WERI-Rb-1 (cell line): ENCODE measurements at regions not wholly inside any gene's neighbourhood (a gene's known extent, or its start where the extent isn't known, plus 50 kb on each side); places are given as distances from the start of the nearest gene placed in this dataset.

Source experiments
- DNase-seq: peaks from one replicate; pipeline ENCODE4 v3.0.0-alpha.2; 2020
- H3K27ac ChIP-seq: fragments of 250-450 bp; sonication (Bioruptor Pico); 2 replicates; pipeline ENCODE4 v1.5.1; 2020; ENCODE audit warnings: mild to moderate bottlenecking, moderate library complexity
- H3K27me3 ChIP-seq: fragments of 250-450 bp; sonication (Bioruptor Pico); 2 replicates; pipeline ENCODE4 v1.5.1; 2021; ENCODE audit warnings: mild to moderate bottlenecking, low read depth, moderate library complexity; ENCODE audit not compliant: insufficient read depth, severe bottlenecking
- H3K36me3 ChIP-seq: fragments of 250-450 bp; sonication (Bioruptor Pico); 2 replicates; pipeline ENCODE4 v1.5.1; 2020; ENCODE audit warnings: mild to moderate bottlenecking, moderate library complexity
- H3K4me3 ChIP-seq: 2 replicates; pipeline ENCODE4 v1.5.1; 2011; ENCODE audit warnings: low read depth, mild to moderate bottlenecking, control low read depth, low read length
- H3K9me3 ChIP-seq: fragments of 250-450 bp; sonication (Bioruptor Pico); 2 replicates; pipeline ENCODE4 v1.5.1; 2021; ENCODE audit warnings: mild to moderate bottlenecking, moderate library complexity; ENCODE audit not compliant: severe bottlenecking
- TF ChIP-seq, protein P1 (sequence below): IDR thresholded peaks from 2 replicates; pipeline ENCODE4 v1.5.1; 2011; ENCODE audit warnings: low read depth, mild to moderate bottlenecking, control low read depth, inconsistent platforms, low read length

DNA sequence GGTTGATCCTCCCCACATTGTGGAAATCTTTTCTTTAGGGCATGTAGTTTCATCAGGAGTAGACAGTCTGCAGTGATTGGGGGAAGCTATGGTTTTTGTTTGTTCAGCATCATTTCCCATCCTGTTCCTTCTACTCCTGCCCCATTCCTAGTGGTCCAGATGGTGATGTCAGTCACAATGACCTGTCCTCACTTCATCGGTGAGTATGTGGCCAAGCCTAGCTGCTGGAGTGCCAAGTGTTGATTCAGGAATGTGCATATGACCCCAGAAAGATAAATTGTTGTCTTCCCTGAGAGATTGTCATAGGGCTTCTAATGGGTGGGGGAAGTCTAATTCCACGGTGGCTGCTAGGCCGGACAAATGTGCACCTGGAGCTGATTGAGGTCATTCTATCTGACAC lies 130.6 kb upstream of the FAT1 start:
- Histone ChIP-seq H3K36me3 (no peaks in the 10 kb centered on the region), H3K9me3 (peaks cover 4% of the 10 kb centered on the region), H3K4me3 (no peak overlapping the region), H3K27me3 (peaks cover 29% of the 10 kb centered on the region), H3K27ac (no peak overlapping the region)
- TF ChIP-seq, protein P1, sequence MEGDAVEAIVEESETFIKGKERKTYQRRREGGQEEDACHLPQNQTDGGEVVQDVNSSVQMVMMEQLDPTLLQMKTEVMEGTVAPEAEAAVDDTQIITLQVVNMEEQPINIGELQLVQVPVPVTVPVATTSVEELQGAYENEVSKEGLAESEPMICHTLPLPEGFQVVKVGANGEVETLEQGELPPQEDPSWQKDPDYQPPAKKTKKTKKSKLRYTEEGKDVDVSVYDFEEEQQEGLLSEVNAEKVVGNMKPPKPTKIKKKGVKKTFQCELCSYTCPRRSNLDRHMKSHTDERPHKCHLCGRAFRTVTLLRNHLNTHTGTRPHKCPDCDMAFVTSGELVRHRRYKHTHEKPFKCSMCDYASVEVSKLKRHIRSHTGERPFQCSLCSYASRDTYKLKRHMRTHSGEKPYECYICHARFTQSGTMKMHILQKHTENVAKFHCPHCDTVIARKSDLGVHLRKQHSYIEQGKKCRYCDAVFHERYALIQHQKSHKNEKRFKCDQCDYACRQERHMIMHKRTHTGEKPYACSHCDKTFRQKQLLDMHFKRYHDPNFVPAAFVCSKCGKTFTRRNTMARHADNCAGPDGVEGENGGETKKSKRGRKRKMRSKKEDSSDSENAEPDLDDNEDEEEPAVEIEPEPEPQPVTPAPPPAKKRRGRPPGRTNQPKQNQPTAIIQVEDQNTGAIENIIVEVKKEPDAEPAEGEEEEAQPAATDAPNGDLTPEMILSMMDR: no peak
- no peak for DNase-seq

DNA sequence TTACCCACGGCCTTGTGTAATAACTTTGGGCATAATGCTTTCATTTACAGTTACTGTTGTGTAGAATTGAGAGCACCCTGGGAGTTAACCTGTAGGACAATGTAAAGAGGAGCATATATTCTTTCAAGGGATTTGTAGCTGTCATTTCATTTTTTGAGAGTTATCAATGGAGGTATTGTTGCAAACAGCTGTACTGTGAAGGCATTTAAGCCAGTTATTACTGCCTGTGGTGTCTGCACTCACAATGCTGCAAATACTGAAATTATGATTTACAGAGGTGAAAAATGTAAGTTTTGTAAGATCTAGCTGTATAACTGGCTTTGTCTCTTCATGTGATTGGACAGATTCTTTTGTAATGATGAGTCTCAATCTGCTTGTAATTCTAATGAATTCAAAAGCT lies 131.5 kb upstream of the FAT1 start:
- H3K9me3 ChIP-seq: peaks cover 4% of the 10 kb centered on the region
- H3K27ac ChIP-seq: no peak overlapping the region
- TF ChIP-seq, protein P1: no peak
- no peak overlapping the region for H3K4me3 ChIP-seq
- no peaks in the 10 kb centered on the region for H3K36me3 ChIP-seq
- no peak for DNase-seq
- H3K27me3 ChIP-seq: peaks cover 34% of the 10 kb centered on the region

DNA sequence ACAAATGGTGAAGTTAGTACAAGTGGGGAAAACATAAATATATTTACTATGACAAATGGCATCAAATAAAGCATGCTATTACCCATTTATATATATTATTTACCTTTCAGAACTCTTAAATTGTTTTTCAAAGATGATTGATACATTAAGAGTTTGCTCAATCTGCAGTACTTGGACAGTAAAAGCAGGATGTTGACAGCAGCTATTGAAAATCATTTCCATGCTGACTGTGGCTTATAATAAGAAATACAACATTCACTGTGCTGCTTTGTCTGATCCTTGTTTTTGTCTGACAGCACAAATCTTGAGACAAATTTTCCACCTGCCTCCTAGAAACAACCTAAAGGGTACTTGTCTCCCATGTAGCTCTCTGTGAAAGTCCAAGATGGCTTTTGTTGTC lies 134.1 kb upstream of the FAT1 start:
- DNase-seq: no peak
- TF ChIP-seq, protein P1: no peak
- H3K9me3 ChIP-seq: no peaks in the 10 kb centered on the region
- H3K27ac ChIP-seq: no peak overlapping the region
- no peaks in the 10 kb centered on the region for H3K36me3 ChIP-seq
- H3K4me3 ChIP-seq: no peak overlapping the region
- H3K27me3 ChIP-seq: peaks cover 40% of the 10 kb centered on the region

DNA sequence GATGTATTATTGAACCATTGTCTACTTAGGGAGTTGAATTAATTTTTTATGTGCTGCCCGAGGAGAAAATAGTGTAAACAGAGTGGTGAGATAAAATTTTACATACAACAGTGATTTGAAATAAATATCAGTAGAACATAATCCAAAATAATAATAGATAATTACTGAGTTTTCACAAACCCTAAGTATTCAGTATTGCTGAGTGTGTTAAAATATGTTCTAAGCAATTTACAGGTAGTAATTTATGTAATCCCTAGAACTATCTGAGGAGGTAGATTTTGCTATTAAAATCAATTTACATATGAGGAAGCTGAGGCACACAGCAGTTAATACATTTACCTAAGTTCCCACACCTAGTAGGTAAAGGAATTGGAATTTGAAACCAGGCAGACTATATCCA lies 134.7 kb upstream of the FAT1 start:
- no peak for DNase-seq
- H3K9me3 ChIP-seq: no peaks in the 10 kb centered on the region
- H3K27ac ChIP-seq: no peak overlapping the region
- H3K36me3 ChIP-seq: no peaks in the 10 kb centered on the region
- peaks cover 44% of the 10 kb centered on the region for H3K27me3 ChIP-seq
- H3K4me3 ChIP-seq: no peak overlapping the region
- TF ChIP-seq, protein P1: no peak

DNA sequence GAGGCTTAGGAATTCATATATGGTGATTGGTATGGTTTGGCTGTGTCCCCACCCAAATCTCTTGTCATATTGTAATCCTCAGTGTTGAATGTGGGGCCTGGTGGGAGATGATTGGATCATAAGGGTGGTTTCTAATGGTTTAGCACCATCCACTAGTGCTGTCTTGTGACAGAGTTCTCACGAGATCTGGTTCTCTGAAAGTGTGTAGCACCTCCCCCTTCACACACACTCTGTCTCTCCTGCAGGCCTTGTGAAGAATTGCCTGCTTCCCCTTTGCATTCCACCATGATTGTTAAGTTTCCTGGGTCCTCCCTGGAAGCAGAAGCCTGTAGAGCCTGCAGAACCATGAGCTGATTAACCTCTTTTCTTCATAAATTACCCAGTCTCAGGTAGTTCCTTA lies 135.8 kb upstream of the FAT1 start:
- H3K36me3 ChIP-seq: no peaks in the 10 kb centered on the region

DNA sequence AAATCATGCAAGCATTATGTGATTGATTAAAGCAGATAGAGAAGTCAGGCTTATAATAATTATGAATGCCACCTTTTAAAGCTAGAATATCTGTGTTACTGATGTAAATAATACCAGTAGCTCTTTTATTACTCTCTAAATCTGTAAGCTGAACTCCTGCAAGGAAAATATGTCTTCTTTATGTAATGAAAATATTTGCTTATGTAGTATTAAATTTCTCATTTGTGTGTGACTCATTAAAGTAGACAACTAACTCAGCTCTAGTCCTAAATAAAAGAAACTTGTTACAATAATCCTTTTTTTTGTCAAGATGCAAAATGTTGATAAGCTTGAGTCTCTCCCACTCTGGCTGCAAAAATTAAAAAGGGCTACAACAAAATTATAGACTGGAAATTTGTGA lies 137.7 kb upstream of the FAT1 start:
- Histone ChIP-seq H3K27me3 (peaks cover 54% of the 10 kb centered on the region), H3K4me3 (no peak overlapping the region), H3K36me3 (no peaks in the 10 kb centered on the region), H3K9me3 (no peaks in the 10 kb centered on the region), H3K27ac (no peak overlapping the region)
- TF ChIP-seq, protein P1: no peak
- DNase-seq: no peak

More for the DNA sequence above, 135.8 kb upstream of the FAT1 start:
- TF ChIP-seq, protein P1: no peak
- DNase-seq: no peak
- Histone ChIP-seq H3K27me3 (peaks cover 50% of the 10 kb centered on the region), H3K27ac (no peak overlapping the region), H3K4me3 (no peak overlapping the region), H3K9me3 (no peaks in the 10 kb centered on the region)
